GM21367 (cell line): ENCODE measurements at regions not wholly inside any gene's neighbourhood (a gene's known extent, or its start where the extent isn't known, plus 50 kb on each side); places are given as distances from the start of the nearest gene placed in this dataset.
"Not testable (repeated sequence)": the region's sequence is repeated elsewhere in the genome, so short reads cannot be mapped to it uniquely, and the experiment has no call there.

ENCODE experiments used
- ATAC-seq: cut with Tn5 transposase; IDR thresholded peaks from one replicate; pipeline ENCODE4 v1.9.1; 2021; ENCODE audit not compliant: unreplicated experiment

- no peak for ATAC-seq
Observed at GRCh38 chr4:38463268-38463958, 200.6 kb upstream of the KLF3 start.

GRCh38 chr4:38464328-38464727, 199.7 kb upstream of the KLF3 start:
- no peak for ATAC-seq

- no peak for ATAC-seq
Observed at GRCh38 chr4:38466401-38466800, 197.6 kb upstream of the KLF3 start.

- no peak for ATAC-seq
Observed at GRCh38 chr4:38467296-38467695, 196.7 kb upstream of the KLF3 start.

GRCh38 chr4:38468339-38468866, 195.6 kb upstream of the KLF3 start:
- ATAC-seq, result no peak

- ATAC-seq, result no peak
Observed at GRCh38 chr4:38469410-38469809, 194.6 kb upstream of the KLF3 start.

GRCh38 chr4:38470735-38471262, 193.2 kb upstream of the KLF3 start:
- ATAC-seq, result no peak

- no peak for ATAC-seq
Observed at GRCh38 chr4:38482696-38483095, 181.3 kb upstream of the KLF3 start.

GRCh38 chr4:38483628-38484027, 180.4 kb upstream of the KLF3 start:
- not testable (repeated sequence) for ATAC-seq

GRCh38 chr4:38489011-38489861, 174.8 kb upstream of the KLF3 start:
- ATAC-seq, result no peak

GRCh38 chr4:38489924-38490639, 173.9 kb upstream of the KLF3 start:
- ATAC-seq, result no peak

- ATAC-seq, result no peak
Observed at GRCh38 chr4:38490753-38491446, 173.1 kb upstream of the KLF3 start.

GRCh38 chr4:38491854-38492478, 172.0 kb upstream of the KLF3 start:
- ATAC-seq, result no peak

GRCh38 chr4:38493066-38493465, 170.9 kb upstream of the KLF3 start:
- no peak for ATAC-seq

GRCh38 chr4:38495446-38495845, 168.6 kb upstream of the KLF3 start:
- no peak for ATAC-seq

- ATAC-seq, result no peak
Observed at GRCh38 chr4:38497121-38497520, 166.9 kb upstream of the KLF3 start.

- no peak for ATAC-seq
Observed at GRCh38 chr4:38499101-38499500, 164.9 kb upstream of the KLF3 start.

GRCh38 chr4:38500433-38500832, 163.6 kb upstream of the KLF3 start:
- ATAC-seq, result no peak

GRCh38 chr4:38501698-38502097, 162.3 kb upstream of the KLF3 start:
- no peak for ATAC-seq

GRCh38 chr4:38503689-38504395, 160.2 kb upstream of the KLF3 start:
- peak; percentile 92 for ATAC-seq
